ENCODE measurements at regions not wholly inside any gene's neighbourhood (a gene's known extent, or its start where the extent isn't known, plus 50 kb on each side); places are given as distances from the start of the nearest gene placed in this dataset.

DNA sequence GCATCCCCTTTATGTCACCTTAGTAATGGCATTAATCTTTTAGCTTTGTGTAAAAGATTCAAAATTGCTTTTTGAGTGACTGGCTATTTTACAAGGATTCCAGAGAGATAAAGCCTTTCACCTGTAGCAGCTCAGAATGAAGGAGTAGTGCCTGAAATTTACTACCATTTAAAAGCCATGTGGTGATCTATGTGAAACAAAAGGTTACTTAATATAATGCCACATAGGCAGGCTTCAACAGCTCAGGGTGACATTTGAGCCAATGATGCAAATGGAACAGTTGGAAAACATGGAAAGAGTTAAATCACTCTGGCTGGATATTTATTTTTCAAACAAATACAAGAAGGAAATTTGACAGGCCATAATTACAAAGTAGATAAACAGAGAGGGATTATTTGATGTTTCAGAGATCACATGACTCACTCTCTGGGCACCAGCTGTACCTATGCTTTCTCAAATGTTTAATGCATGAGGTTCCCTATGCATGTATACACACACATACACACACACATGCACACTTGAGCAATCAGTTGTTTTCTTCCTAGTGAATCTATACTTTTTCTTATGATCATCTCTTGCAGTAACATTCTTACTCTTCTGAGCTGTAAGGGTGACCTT is 171.5 kb downstream of the ZMAT3 start:
- no peak for TF ChIP-seq POLR2A (IDR thresholded peaks at IDR 0.05; ENCODE audit: extremely low read depth, insufficient read length)
- TF ChIP-seq, protein P1, sequence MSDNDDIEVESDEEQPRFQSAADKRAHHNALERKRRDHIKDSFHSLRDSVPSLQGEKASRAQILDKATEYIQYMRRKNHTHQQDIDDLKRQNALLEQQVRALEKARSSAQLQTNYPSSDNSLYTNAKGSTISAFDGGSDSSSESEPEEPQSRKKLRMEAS (IDR thresholded peaks at IDR 0.05; ENCODE audit: low read depth, low read length), result no peak
- TF ChIP-seq, protein P2, sequence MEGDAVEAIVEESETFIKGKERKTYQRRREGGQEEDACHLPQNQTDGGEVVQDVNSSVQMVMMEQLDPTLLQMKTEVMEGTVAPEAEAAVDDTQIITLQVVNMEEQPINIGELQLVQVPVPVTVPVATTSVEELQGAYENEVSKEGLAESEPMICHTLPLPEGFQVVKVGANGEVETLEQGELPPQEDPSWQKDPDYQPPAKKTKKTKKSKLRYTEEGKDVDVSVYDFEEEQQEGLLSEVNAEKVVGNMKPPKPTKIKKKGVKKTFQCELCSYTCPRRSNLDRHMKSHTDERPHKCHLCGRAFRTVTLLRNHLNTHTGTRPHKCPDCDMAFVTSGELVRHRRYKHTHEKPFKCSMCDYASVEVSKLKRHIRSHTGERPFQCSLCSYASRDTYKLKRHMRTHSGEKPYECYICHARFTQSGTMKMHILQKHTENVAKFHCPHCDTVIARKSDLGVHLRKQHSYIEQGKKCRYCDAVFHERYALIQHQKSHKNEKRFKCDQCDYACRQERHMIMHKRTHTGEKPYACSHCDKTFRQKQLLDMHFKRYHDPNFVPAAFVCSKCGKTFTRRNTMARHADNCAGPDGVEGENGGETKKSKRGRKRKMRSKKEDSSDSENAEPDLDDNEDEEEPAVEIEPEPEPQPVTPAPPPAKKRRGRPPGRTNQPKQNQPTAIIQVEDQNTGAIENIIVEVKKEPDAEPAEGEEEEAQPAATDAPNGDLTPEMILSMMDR (IDR thresholded peaks at IDR 0.05; ENCODE audit: low read depth, low read length), result no peak
- TF ChIP-seq MYC (IDR thresholded peaks at IDR 0.05; ENCODE audit: low read depth, low read length), result no peak
